ENCODE measurements at regions not wholly inside any gene's neighbourhood (a gene's known extent, or its start where the extent isn't known, plus 50 kb on each side); places are given as distances from the start of the nearest gene placed in this dataset.
"Not testable (repeated sequence)": the region's sequence is repeated elsewhere in the genome, so short reads cannot be mapped to it uniquely, and the experiment has no call there.

- Mint-ChIP-seq H3K9me3 (ENCODE audit: low read depth, unreplicated experiment) (peaks cover 3% of the 10 kb centered on the region), H3K36me3 (ENCODE audit: insufficient read depth, unreplicated experiment) (no peaks in the 10 kb centered on the region), H3K27me3 (ENCODE audit: unreplicated experiment) (no peaks in the 10 kb centered on the region), H3K4me1 (ENCODE audit: low read depth, unreplicated experiment) (no peaks in the 10 kb centered on the region), H3K4me3 (ENCODE audit: low read depth, unreplicated experiment) (no peak overlapping the region), H3K27ac (ENCODE audit: unreplicated experiment) (no peak overlapping the region)
- no peak for DNase-seq
- intact Hi-C loops (cut with micrococcal nuclease; ENCODE audit: unreplicated experiment) = no loop called here
- TF ChIP-seq CTCF (IDR thresholded peaks at IDR 0.05; ENCODE audit: unreplicated experiment) = no peak
- CTCF ChIA-PET = interaction anchor here (0.7 kb wide), 1 partner anchor 9 kb away, joined by 3 read pairs; no protein-coding TSS in a partner anchor
- no TSS peak for BruUV-seq (replicated peaks)
Measured at GRCh38 chr3:178109691-178110090, 426.5 kb upstream of the KCNMB2 start.

GRCh38 chr3:178112134-178112533 lies 424.1 kb upstream of the KCNMB2 start:
- no peak for TF ChIP-seq CTCF (IDR thresholded peaks at IDR 0.05; ENCODE audit: unreplicated experiment)
- Mint-ChIP-seq H3K36me3 (ENCODE audit: insufficient read depth, unreplicated experiment) (no peaks in the 10 kb centered on the region), H3K27me3 (ENCODE audit: unreplicated experiment) (no peaks in the 10 kb centered on the region), H3K4me3 (ENCODE audit: low read depth, unreplicated experiment) (no peak overlapping the region), H3K4me1 (ENCODE audit: low read depth, unreplicated experiment) (peaks cover 2% of the 10 kb centered on the region), H3K9me3 (ENCODE audit: low read depth, unreplicated experiment) (peaks cover 3% of the 10 kb centered on the region), H3K27ac (ENCODE audit: unreplicated experiment) (no peak overlapping the region)
- no TSS peak for BruUV-seq (replicated peaks)
- DNase-seq = no peak
- CTCF ChIA-PET = no interaction called here
- intact Hi-C loops (cut with micrococcal nuclease; ENCODE audit: unreplicated experiment) = no loop called here

- BruUV-seq (replicated peaks); H3K27me3 Mint-ChIP-seq (ENCODE audit: unreplicated experiment); H3K9me3 Mint-ChIP-seq (ENCODE audit: low read depth, unreplicated experiment); H3K4me3 Mint-ChIP-seq (ENCODE audit: low read depth, unreplicated experiment); H3K4me1 Mint-ChIP-seq (ENCODE audit: low read depth, unreplicated experiment); DNase-seq; H3K27ac Mint-ChIP-seq (ENCODE audit: unreplicated experiment); intact Hi-C loops (cut with micrococcal nuclease; ENCODE audit: unreplicated experiment); H3K36me3 Mint-ChIP-seq (ENCODE audit: insufficient read depth, unreplicated experiment); CTCF ChIA-PET: not testable (repeated sequence)
Measured at GRCh38 chr3:178112552-178112951, 423.7 kb upstream of the KCNMB2 start.

GRCh38 chr3:178117641-178118040 lies 418.6 kb upstream of the KCNMB2 start:
- no peaks in the 10 kb centered on the region for H3K36me3 Mint-ChIP-seq (ENCODE audit: insufficient read depth, unreplicated experiment)
- intact Hi-C loops (cut with micrococcal nuclease; ENCODE audit: unreplicated experiment) = no loop called here
- CTCF ChIA-PET = interaction anchor here (1.7 kb wide), 1 partner anchor 20 kb away, joined by 4 read pairs; no protein-coding TSS in a partner anchor
- no TSS peak for BruUV-seq (replicated peaks)
- no peak for TF ChIP-seq CTCF (IDR thresholded peaks at IDR 0.05; ENCODE audit: unreplicated experiment)
- peaks cover 12% of the 10 kb centered on the region for H3K9me3 Mint-ChIP-seq (ENCODE audit: low read depth, unreplicated experiment)
- peaks cover 8% of the 10 kb centered on the region for H3K4me1 Mint-ChIP-seq (ENCODE audit: low read depth, unreplicated experiment)
- H3K27ac Mint-ChIP-seq (ENCODE audit: unreplicated experiment) = no peak overlapping the region
- DNase-seq = no peak
- no peak overlapping the region for H3K4me3 Mint-ChIP-seq (ENCODE audit: low read depth, unreplicated experiment)
- no peaks in the 10 kb centered on the region for H3K27me3 Mint-ChIP-seq (ENCODE audit: unreplicated experiment)

- H3K9me3 Mint-ChIP-seq (ENCODE audit: low read depth, unreplicated experiment); CTCF ChIA-PET; BruUV-seq (replicated peaks); DNase-seq; intact Hi-C loops (cut with micrococcal nuclease; ENCODE audit: unreplicated experiment); H3K27ac Mint-ChIP-seq (ENCODE audit: unreplicated experiment); H3K4me3 Mint-ChIP-seq (ENCODE audit: low read depth, unreplicated experiment); H3K36me3 Mint-ChIP-seq (ENCODE audit: insufficient read depth, unreplicated experiment); H3K27me3 Mint-ChIP-seq (ENCODE audit: unreplicated experiment); H3K4me1 Mint-ChIP-seq (ENCODE audit: low read depth, unreplicated experiment): not testable (repeated sequence)
Measured at GRCh38 chr3:178119608-178120295, 416.5 kb upstream of the KCNMB2 start.

Data from Calu3 (cell line).